ENCODE measurements at regions not wholly inside any gene's neighbourhood (a gene's known extent, or its start where the extent isn't known, plus 50 kb on each side); places are given as distances from the start of the nearest gene placed in this dataset.

- no peak for DNase-seq (ENCODE audit: low read depth, low spot score)
- TF ChIP-seq CTCF (IDR thresholded peaks at IDR 0.05; ENCODE audit: extremely low read depth in 1 of 2, insufficient read depth in 1 of 2, low read depth in 1 of 2, low read length in 2 of 2): no peak
- TF ChIP-seq, protein P1, sequence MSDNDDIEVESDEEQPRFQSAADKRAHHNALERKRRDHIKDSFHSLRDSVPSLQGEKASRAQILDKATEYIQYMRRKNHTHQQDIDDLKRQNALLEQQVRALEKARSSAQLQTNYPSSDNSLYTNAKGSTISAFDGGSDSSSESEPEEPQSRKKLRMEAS (IDR thresholded peaks at IDR 0.05; ENCODE audit: insufficient read depth, insufficient read length): no peak
- TF ChIP-seq POLR2A (IDR thresholded peaks at IDR 0.05; ENCODE audit: low read depth, low read length): no peak
- TF ChIP-seq EZH2 (IDR thresholded peaks at IDR 0.05; ENCODE audit: borderline replicate concordance, low read depth, low read length, severe bottlenecking): no peak
- TF ChIP-seq MYC (IDR thresholded peaks at IDR 0.05; ENCODE audit: low read depth, low read length): no peak
- TF ChIP-seq GATA2 (IDR thresholded peaks at IDR 0.05; ENCODE audit: insufficient read depth, insufficient read length, low read depth, low read length): no peak
- no peak for TF ChIP-seq POLR2AphosphoS5 (IDR thresholded peaks at IDR 0.05; ENCODE audit: insufficient read depth, low read depth, low read length)
- TF ChIP-seq JUN (IDR thresholded peaks at IDR 0.05; ENCODE audit: borderline replicate concordance, insufficient read depth, insufficient read length, low read depth): no peak
- TF ChIP-seq FOS (IDR thresholded peaks at IDR 0.05; ENCODE audit: borderline replicate concordance, insufficient read depth, low read length): no peak
- H3K36me3 ChIP-seq (ENCODE audit: control insufficient read depth in 2 of 2, extremely low read depth in 1 of 2, insufficient read depth in 2 of 2, low read length in 2 of 2): no peaks in the 10 kb centered on the region
- no TSS peak for BruUV-seq (replicated peaks)
- H3K9ac ChIP-seq (replicated peaks; ENCODE audit: extremely low read depth, insufficient read depth, low read length): no peak overlapping the region
- CTCF ChIA-PET: no interaction called here
- no peak overlapping the region for H2AFZ ChIP-seq (ENCODE audit: low read depth, low read length)
- H3K4me3 ChIP-seq (replicated peaks in 1 of 3; ENCODE audit: insufficient read depth in 1 of 3, low read depth in 1 of 3, low read length in 3 of 3): no peak overlapping the region
- H3K27me3 ChIP-seq (ENCODE audit: control insufficient read depth in 2 of 2, insufficient read depth in 2 of 2, low read length in 2 of 2): no peaks in the 10 kb centered on the region
- no peak overlapping the region for H3K4me2 ChIP-seq (ENCODE audit: insufficient read depth, low read length)
- POLR2A ChIA-PET: no interaction called here
- no peaks in the 10 kb centered on the region for H3K9me1 ChIP-seq (replicated peaks; ENCODE audit: control insufficient read depth, extremely low read depth, insufficient read depth, low read length)
- dilution Hi-C loops (cut with MboI; ENCODE audit: extremely low pct_ligation_motif_present, low sequenced_read_pairs): no loop called here
- no peaks in the 10 kb centered on the region for H3K79me2 ChIP-seq (ENCODE audit: control insufficient read depth, insufficient read depth, low read length)
- no peaks in the 10 kb centered on the region for H4K20me1 ChIP-seq (replicated peaks; ENCODE audit: control insufficient read depth, extremely low read depth, insufficient read depth, low read length)
- H3K9me3 ChIP-seq (replicated peaks; ENCODE audit: control insufficient read depth, insufficient read depth, low read length): peaks cover 4% of the 10 kb centered on the region
- no peak overlapping the region for H3K27ac ChIP-seq (ENCODE audit: insufficient read depth, low read depth, low read length)
- H3K4me1 ChIP-seq (ENCODE audit: control insufficient read depth, extremely low read depth, insufficient read depth, low read length): no peaks in the 10 kb centered on the region
- intact Hi-C loops (cut with micrococcal nuclease): no loop called here
- FAIRE-seq: no peak
Observed at GRCh38 chr13:54248306-54248705, 1219.7 kb downstream of the OLFM4 start.
